ENCODE measurements at regions not wholly inside any gene's neighbourhood (a gene's known extent, or its start where the extent isn't known, plus 50 kb on each side); places are given as distances from the start of the nearest gene placed in this dataset.

DNA sequence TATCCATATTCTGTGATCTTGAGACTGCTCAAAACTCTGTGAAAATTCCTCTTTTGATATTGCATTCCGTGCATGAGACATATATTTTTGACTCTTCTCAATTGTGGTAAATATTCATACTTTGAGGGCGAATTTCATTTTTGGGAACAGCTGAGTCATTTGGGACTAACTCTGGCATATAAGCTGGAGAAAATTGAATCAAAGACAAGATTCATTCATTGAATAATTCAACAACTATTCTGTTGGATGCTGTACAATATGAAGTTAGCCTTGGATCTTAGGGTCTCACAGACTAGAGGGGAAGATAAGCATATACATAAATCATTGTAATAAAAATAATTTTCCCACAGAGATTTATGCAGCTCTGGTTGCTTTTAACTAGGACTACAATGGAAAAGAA, 183.2 kb upstream of the NEBL start:
- Histone ChIP-seq H3K27ac (ENCODE audit: control insufficient read depth, insufficient read depth, low read length) (no peak overlapping the region), H3K4me2 (ENCODE audit: control insufficient read depth, extremely low read depth, insufficient read depth, low read depth, low read length) (no peak overlapping the region), H3K9ac (ENCODE audit: control insufficient read depth, extremely low read depth, insufficient read depth, low read length) (no peak overlapping the region), H2AFZ (ENCODE audit: control insufficient read depth, low read length) (no peak overlapping the region), H3K27me3 (ENCODE audit: control insufficient read depth, extremely low read depth, insufficient read depth, low read length) (no peaks in the 10 kb centered on the region), H4K20me1 (ENCODE audit: control insufficient read depth, extremely low read depth, insufficient read depth, low read length) (no peaks in the 10 kb centered on the region), H3K79me2 (ENCODE audit: control insufficient read depth, insufficient read depth, low read length) (no peaks in the 10 kb centered on the region), H3K4me3 (ENCODE audit: control insufficient read depth in 2 of 3, extremely low read depth in 1 of 3, insufficient read depth in 2 of 3, low read depth in 1 of 3, low read length in 3 of 3) (no peak overlapping the region), H3K36me3 (ENCODE audit: control insufficient read depth in 2 of 2, extremely low read depth in 1 of 2, insufficient read depth in 2 of 2, low read length in 2 of 2) (no peaks in the 10 kb centered on the region), H3K9me3 (ENCODE audit: control insufficient read depth, low read depth, low read length) (no peaks in the 10 kb centered on the region), H3K9me1 (ENCODE audit: control insufficient read depth, extremely low read depth, insufficient read depth, low read length) (no peaks in the 10 kb centered on the region), H3K4me1 (ENCODE audit: control insufficient read depth, extremely low read depth, insufficient read depth, low read length) (peaks cover 2% of the 10 kb centered on the region)
- DNase-seq (ENCODE audit: low read depth, low spot score) (no peak), FAIRE-seq (no peak)
- dilution Hi-C loops (cut with MboI; ENCODE audit: extremely low pct_ligation_motif_present, low sequenced_read_pairs) = no loop called here
- no peak for TF ChIP-seq EZH2 (IDR thresholded peaks at IDR 0.05; ENCODE audit: low read length)
- TF ChIP-seq, protein P1, sequence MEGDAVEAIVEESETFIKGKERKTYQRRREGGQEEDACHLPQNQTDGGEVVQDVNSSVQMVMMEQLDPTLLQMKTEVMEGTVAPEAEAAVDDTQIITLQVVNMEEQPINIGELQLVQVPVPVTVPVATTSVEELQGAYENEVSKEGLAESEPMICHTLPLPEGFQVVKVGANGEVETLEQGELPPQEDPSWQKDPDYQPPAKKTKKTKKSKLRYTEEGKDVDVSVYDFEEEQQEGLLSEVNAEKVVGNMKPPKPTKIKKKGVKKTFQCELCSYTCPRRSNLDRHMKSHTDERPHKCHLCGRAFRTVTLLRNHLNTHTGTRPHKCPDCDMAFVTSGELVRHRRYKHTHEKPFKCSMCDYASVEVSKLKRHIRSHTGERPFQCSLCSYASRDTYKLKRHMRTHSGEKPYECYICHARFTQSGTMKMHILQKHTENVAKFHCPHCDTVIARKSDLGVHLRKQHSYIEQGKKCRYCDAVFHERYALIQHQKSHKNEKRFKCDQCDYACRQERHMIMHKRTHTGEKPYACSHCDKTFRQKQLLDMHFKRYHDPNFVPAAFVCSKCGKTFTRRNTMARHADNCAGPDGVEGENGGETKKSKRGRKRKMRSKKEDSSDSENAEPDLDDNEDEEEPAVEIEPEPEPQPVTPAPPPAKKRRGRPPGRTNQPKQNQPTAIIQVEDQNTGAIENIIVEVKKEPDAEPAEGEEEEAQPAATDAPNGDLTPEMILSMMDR (optimal IDR thresholded peaks at IDR 0.05 in 1 of 3, IDR thresholded peaks at IDR 0.05 in 1 of 3, conservative IDR thresholded peaks at IDR 0.05 in 1 of 3; ENCODE audit: extremely low read depth in 1 of 3, insufficient read depth in 2 of 3, low read length in 3 of 3) = no peak

DNA sequence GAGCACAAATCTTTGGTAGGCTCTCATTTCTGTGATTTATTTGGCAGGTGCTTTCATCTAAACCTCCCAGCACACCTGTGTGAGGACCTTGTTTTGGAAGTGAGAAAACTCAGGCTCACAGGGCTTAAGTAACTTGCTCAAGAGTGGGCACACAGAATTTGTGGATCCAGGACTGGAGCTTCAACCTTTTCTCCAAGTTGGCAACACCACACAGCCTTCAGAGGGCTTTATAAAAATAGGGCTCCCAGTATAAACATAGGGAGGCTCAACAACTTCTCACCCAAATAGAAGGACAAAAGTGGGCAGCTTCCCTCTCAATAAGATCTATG, 182.2 kb upstream of the NEBL start:
- DNase-seq (ENCODE audit: low read depth, low spot score) = no peak
- no peak for FAIRE-seq
- Histone ChIP-seq H3K36me3 (ENCODE audit: control insufficient read depth in 2 of 2, extremely low read depth in 1 of 2, insufficient read depth in 2 of 2, low read length in 2 of 2) (no peaks in the 10 kb centered on the region), H3K9me1 (ENCODE audit: control insufficient read depth, extremely low read depth, insufficient read depth, low read length) (no peaks in the 10 kb centered on the region), H3K79me2 (ENCODE audit: control insufficient read depth, insufficient read depth, low read length) (no peaks in the 10 kb centered on the region), H3K4me2 (ENCODE audit: control insufficient read depth, extremely low read depth, insufficient read depth, low read depth, low read length) (no peak overlapping the region), H3K9ac (ENCODE audit: control insufficient read depth, extremely low read depth, insufficient read depth, low read length) (no peak overlapping the region), H3K4me3 (ENCODE audit: control insufficient read depth in 2 of 3, extremely low read depth in 1 of 3, insufficient read depth in 2 of 3, low read depth in 1 of 3, low read length in 3 of 3) (no peak overlapping the region), H4K20me1 (ENCODE audit: control insufficient read depth, extremely low read depth, insufficient read depth, low read length) (no peaks in the 10 kb centered on the region), H2AFZ (ENCODE audit: control insufficient read depth, low read length) (no peak overlapping the region), H3K27ac (ENCODE audit: control insufficient read depth, insufficient read depth, low read length) (no peak overlapping the region), H3K27me3 (ENCODE audit: control insufficient read depth, extremely low read depth, insufficient read depth, low read length) (no peaks in the 10 kb centered on the region), H3K4me1 (ENCODE audit: control insufficient read depth, extremely low read depth, insufficient read depth, low read length) (peaks cover 2% of the 10 kb centered on the region), H3K9me3 (ENCODE audit: control insufficient read depth, low read depth, low read length) (no peaks in the 10 kb centered on the region)
- TF ChIP-seq EZH2 (IDR thresholded peaks at IDR 0.05; ENCODE audit: low read length) = no peak
- TF ChIP-seq, protein P1 (optimal IDR thresholded peaks at IDR 0.05 in 1 of 3, IDR thresholded peaks at IDR 0.05 in 1 of 3, conservative IDR thresholded peaks at IDR 0.05 in 1 of 3; ENCODE audit: extremely low read depth in 1 of 3, insufficient read depth in 2 of 3, low read length in 3 of 3) = no peak
- dilution Hi-C loops (cut with MboI; ENCODE audit: extremely low pct_ligation_motif_present, low sequenced_read_pairs) = no loop called here

Measured in keratinocyte (primary cell).